ENCODE measurements at regions not wholly inside any gene's neighbourhood (a gene's known extent, or its start where the extent isn't known, plus 50 kb on each side); places are given as distances from the start of the nearest gene placed in this dataset.

DNA sequence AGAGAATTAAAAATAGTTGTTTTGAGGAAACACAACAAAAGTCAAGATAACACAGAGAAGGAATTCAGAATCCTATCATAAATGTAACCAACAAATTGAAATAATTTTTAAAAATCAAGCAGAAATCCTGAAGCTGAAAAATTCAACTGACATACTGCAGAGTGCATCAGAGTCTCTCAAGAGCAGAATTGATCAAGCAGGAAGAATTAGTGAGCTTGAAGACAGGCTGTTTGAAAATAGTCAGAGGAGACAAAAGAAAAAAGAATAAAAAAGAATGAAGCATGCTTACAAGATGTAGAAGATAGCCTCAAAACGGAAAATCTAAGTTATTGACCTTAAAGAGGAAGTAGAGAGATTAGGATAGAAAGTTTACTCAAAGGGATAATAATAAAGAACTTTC, 65.8 kb upstream of the PPP2R5C start:
- ChIA-PET POLR2A (no interaction called here), CTCF (interaction anchor here (2.6 kb wide), 1 partner anchor 10 kb away, joined by 15 read pairs; no protein-coding TSS in a partner anchor)
- TF ChIP-seq, protein P1, sequence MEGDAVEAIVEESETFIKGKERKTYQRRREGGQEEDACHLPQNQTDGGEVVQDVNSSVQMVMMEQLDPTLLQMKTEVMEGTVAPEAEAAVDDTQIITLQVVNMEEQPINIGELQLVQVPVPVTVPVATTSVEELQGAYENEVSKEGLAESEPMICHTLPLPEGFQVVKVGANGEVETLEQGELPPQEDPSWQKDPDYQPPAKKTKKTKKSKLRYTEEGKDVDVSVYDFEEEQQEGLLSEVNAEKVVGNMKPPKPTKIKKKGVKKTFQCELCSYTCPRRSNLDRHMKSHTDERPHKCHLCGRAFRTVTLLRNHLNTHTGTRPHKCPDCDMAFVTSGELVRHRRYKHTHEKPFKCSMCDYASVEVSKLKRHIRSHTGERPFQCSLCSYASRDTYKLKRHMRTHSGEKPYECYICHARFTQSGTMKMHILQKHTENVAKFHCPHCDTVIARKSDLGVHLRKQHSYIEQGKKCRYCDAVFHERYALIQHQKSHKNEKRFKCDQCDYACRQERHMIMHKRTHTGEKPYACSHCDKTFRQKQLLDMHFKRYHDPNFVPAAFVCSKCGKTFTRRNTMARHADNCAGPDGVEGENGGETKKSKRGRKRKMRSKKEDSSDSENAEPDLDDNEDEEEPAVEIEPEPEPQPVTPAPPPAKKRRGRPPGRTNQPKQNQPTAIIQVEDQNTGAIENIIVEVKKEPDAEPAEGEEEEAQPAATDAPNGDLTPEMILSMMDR (IDR thresholded peaks at IDR 0.05; ENCODE audit: insufficient read depth, low read length, missing control alignments), result no peak
- no peak for DNase-seq (ENCODE audit: low read depth, low spot score)
- H3K4me3 ChIP-seq (ENCODE audit: low read depth, low read length), result no peak overlapping the region

DNA sequence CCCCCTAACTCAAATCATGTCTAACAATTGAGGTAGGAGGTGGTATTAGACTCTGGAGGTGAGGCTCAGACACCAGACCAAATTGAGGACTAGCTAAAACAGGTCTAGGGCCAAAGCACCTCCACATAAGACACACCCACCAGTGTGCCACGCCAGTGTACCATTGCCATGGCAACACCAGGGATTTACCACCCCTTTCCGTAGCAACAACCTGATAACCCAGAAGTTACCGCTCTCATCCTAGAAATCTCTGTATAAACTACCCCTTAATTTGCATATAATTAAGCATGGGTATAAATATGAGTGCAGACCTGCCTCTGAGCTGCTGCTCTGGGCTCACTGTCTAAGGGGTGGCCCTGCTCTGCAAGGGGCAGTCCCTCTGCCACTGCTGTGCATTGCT, 57.4 kb upstream of the PPP2R5C start:
- POLR2A ChIA-PET, result no interaction called here

DNA sequence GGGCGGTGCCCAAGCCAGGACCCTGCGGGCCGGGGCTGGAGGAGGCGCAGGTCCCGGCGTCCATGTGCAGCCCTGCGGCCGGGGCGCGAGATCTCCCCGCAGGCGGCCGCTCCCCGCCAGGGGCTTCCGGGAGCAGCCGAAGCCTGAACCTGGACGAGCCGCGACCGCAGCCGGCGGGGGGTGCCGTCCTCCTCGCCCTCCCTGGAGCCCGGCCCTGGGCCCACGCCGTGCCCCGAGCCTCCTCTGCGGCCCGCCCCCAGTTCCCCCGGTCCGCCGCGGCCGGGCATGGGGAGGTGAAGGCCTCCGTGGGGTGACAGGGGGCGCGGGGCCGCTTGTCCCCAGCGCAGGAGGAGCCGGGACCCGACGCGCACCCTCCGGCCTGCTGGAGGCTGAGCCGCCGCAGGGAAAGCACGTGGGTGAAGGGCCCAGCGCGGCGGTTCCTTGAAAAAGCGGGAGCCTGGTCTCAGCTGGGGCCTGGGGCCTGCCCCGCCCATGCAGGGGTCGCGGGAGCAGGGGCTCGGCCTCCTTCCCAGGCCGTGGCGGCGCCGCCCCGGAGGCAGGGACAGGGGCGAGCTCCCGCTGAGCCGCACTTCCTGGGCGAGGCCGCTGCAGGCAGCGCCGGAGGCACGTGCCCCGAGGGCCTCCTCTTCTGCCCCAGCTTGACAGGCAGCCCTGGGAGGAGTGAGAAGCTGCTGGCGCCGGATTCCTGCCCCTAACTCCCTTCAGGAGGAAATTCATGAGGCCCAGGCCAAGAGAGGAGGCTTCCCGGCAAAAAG, 55.6 kb upstream of the PPP2R5C start:
- ChIA-PET POLR2A (no interaction called here), CTCF (interaction anchor here (0.6 to 4.2 kb wide), 21 partner anchors 9 to 609 kb away, joined by 3 to 28 read pairs (median 5); no protein-coding TSS in a partner anchor)
- H3K4me3 ChIP-seq (ENCODE audit: low read depth, low read length), result no peak overlapping the region
- DNase-seq (ENCODE audit: low read depth, low spot score), result no peak
- TF ChIP-seq, protein P1 (IDR thresholded peaks at IDR 0.05; ENCODE audit: insufficient read depth, low read length, missing control alignments), result no peak

More for the DNA sequence above, 57.4 kb upstream of the PPP2R5C start:
- no peak overlapping the region for H3K4me3 ChIP-seq (ENCODE audit: low read depth, low read length)
- DNase-seq (ENCODE audit: low read depth, low spot score), result no peak
- TF ChIP-seq, protein P1 (IDR thresholded peaks at IDR 0.05; ENCODE audit: insufficient read depth, low read length, missing control alignments), result no peak
- CTCF ChIA-PET, result interaction anchor here (3.6 kb wide), 1 partner anchor 8 kb away, joined by 15 read pairs; no protein-coding TSS in a partner anchor

DNA sequence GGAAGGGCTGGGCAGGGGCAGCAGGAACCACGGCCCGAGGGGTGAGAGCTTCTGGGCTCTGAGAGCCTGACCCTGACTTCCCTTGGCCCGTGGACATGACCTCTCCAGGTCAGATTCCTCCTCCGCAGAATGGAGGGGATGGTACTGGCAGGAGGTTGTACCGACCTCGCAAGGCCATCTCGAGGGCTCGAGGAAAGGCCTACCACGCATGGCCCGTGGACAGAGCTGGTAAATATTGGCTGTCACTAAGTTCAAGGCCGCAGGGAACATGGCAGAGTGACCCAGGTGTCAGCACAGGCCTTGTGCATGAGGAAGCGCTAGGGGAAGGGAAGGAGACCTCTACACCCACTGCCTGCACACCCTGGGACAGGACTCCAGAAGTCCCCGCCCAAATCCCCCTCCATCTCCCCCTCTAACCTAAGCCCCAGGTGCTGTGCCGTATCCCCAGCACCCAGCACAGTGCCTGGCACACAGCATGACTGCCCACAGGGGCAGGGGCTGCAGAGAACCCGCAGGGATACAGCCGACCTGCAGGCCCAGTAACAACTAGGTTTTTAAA, 54.9 kb upstream of the PPP2R5C start:
- CTCF ChIA-PET, result interaction anchor here (0.6 to 4.2 kb wide), 31 partner anchors 9 to 1296 kb away, joined by 3 to 28 read pairs (median 5); partner anchors contain the start of gene ZNF839
- H3K4me3 ChIP-seq (ENCODE audit: low read depth, low read length), result no peak overlapping the region
- POLR2A ChIA-PET, result interaction anchor here (0.5 kb wide), 1 partner anchor 230 kb away, joined by 5 read pairs; no protein-coding TSS in a partner anchor
- TF ChIP-seq, protein P1 (IDR thresholded peaks at IDR 0.05; ENCODE audit: insufficient read depth, low read length, missing control alignments), result no peak
- DNase-seq (ENCODE audit: low read depth, low spot score), result no peak

DNA sequence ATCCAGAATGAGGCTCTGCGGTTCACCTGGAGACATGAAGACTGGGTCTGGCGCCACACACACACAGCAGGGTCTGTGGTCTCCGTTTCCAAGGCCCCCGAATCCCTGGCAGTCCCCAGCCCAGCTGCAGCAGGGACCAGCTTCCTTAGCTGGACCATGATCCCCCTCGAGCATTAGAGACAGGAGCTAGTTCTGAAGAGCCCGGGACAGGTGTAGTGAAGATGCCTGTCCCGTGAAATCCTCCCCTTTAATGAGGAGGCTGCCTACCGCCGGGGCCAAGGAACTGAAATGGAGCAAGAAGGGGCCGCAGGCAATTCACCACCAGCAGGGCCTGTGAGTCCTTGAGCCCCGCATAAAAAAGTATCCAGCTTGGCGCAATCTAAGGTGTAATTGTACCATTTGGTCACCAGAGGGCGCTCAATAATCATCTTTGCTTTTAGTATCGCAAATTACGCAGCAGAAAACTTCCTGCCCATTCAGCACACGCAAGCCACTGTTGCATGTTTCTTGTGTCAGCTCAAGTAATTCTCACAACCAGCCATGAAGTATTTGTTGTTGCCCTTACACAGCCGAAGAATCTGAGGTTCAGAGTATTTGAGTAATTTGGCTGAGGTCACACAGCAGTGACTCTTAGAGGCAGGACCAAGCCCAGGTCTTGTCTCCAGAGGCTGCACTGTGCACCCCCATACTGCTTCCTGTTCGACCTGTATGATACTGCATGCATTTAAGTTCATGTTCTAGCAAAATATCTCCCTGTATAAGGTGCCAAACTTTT, 54.3 kb upstream of the PPP2R5C start:
- POLR2A ChIA-PET, result interaction anchor here (0.5 kb wide), 1 partner anchor 230 kb away, joined by 5 read pairs; no protein-coding TSS in a partner anchor
- H3K4me3 ChIP-seq (ENCODE audit: low read depth, low read length), result no peak overlapping the region; the same call in 1 of the 2 replicates
- DNase-seq (ENCODE audit: low read depth, low spot score), result peak; percentile 36

More for the DNA sequence above, 54.3 kb upstream of the PPP2R5C start:
- TF ChIP-seq, protein P1 (IDR thresholded peaks at IDR 0.05; ENCODE audit: insufficient read depth, low read length, missing control alignments), result peak; percentile 61
- CTCF ChIA-PET, result interaction anchor here (0.8 to 4.2 kb wide), 29 partner anchors 9 to 1297 kb away, joined by 3 to 28 read pairs (median 5); partner anchors contain the start of gene ZNF839
